HG02852 (cell line): ENCODE measurements at regions not wholly inside any gene's neighbourhood (a gene's known extent, or its start where the extent isn't known, plus 50 kb on each side); places are given as distances from the start of the nearest gene placed in this dataset.

ENCODE experiments used
- ATAC-seq: cut with Tn5 transposase; IDR thresholded peaks from one replicate; pipeline ENCODE4 v1.9.1; 2021; ENCODE audit warnings: mild to moderate bottlenecking, moderate library complexity; ENCODE audit not compliant: unreplicated experiment

- ATAC-seq = no peak
These were observed 160.3 kb downstream of the PTEN start for GRCh38 chr10:88023676-88024075.

- ATAC-seq = no peak
These were observed 162.6 kb downstream of the PTEN start for GRCh38 chr10:88026031-88026430.

- peak; percentile 55 for ATAC-seq
These were observed 164.1 kb downstream of the PTEN start for GRCh38 chr10:88027570-88027969.

GRCh38 chr10:88028072-88028471, 164.6 kb downstream of the PTEN start:
- no peak for ATAC-seq

- ATAC-seq = no peak
These were observed 165.2 kb downstream of the PTEN start for GRCh38 chr10:88028654-88029053.

- no peak for ATAC-seq
These were observed 169.1 kb downstream of the PTEN start for GRCh38 chr10:88032566-88032965.

- ATAC-seq = no peak
These were observed 170.0 kb downstream of the PTEN start for GRCh38 chr10:88033385-88033784.

GRCh38 chr10:88033793-88034192, 170.4 kb downstream of the PTEN start:
- ATAC-seq = no peak

GRCh38 chr10:88036126-88036525, 172.7 kb downstream of the PTEN start:
- ATAC-seq = no peak

GRCh38 chr10:88037623-88038022, 174.2 kb downstream of the PTEN start:
- ATAC-seq = no peak

GRCh38 chr10:88038268-88038667, 174.8 kb downstream of the PTEN start:
- no peak for ATAC-seq

GRCh38 chr10:88039496-88040200, 176.2 kb downstream of the PTEN start:
- ATAC-seq = no peak

GRCh38 chr10:88041243-88042159, 178.1 kb downstream of the PTEN start:
- no peak for ATAC-seq

GRCh38 chr10:88042160-88043100, 179.0 kb downstream of the PTEN start:
- no peak for ATAC-seq

GRCh38 chr10:88045096-88045495, 181.7 kb downstream of the PTEN start:
- ATAC-seq = no peak

- no peak for ATAC-seq
These were observed 182.4 kb downstream of the PTEN start for GRCh38 chr10:88045656-88046415.

- no peak for ATAC-seq
These were observed 184.2 kb downstream of the PTEN start for GRCh38 chr10:88047579-88047978.

- no peak for ATAC-seq
These were observed 184.9 kb downstream of the PTEN start for GRCh38 chr10:88048312-88048711.

- ATAC-seq = no peak
These were observed 185.8 kb downstream of the PTEN start for GRCh38 chr10:88049204-88049603.

- ATAC-seq = no peak
These were observed 194.3 kb downstream of the PTEN start for GRCh38 chr10:88057720-88058119.
